ENCODE measurements at regions not wholly inside any gene's neighbourhood (a gene's known extent, or its start where the extent isn't known, plus 50 kb on each side); places are given as distances from the start of the nearest gene placed in this dataset.

DNA sequence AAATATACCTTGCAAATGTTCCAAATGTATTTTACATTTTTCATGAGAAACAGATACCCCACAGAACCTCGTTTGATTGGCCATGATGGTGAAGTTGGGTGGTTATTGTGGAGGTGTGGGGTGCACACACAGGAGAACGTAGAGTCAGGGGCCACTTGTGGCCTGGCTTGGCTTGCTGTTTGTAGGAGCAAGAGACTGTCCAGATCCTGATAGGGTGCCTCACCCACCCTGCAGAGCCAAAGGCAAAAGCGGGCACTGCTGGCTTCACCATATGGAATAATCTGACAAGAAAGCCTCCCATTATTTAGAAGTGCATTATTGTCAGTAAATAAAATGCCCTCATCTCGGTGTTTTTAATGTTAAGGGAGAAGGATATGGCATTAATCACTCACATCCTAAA lies 330.2 kb downstream of the TEX29 start:
- Histone ChIP-seq H3K4me3 (ENCODE audit: low read depth, low read length, poor library complexity, severe bottlenecking) (no peak overlapping the region), H3K27ac (ENCODE audit: low read depth, low read length, poor library complexity, severe bottlenecking) (no peak overlapping the region), H3K4me1 (ENCODE audit: insufficient read depth, low read length, poor library complexity, severe bottlenecking) (no peaks in the 10 kb centered on the region), H3K9me3 (ENCODE audit: low read depth, low read length, poor library complexity, severe bottlenecking) (no peaks in the 10 kb centered on the region), H3K36me3 (ENCODE audit: insufficient read depth, low read length, poor library complexity, severe bottlenecking) (no peaks in the 10 kb centered on the region), H3K27me3 (replicated peaks; ENCODE audit: insufficient read depth, low read depth, low read length, poor library complexity) (peaks cover 87% of the 10 kb centered on the region)
- intact Hi-C loops (cut with micrococcal nuclease; ENCODE audit: unreplicated experiment) = no loop called here
- TF ChIP-seq, protein P1, sequence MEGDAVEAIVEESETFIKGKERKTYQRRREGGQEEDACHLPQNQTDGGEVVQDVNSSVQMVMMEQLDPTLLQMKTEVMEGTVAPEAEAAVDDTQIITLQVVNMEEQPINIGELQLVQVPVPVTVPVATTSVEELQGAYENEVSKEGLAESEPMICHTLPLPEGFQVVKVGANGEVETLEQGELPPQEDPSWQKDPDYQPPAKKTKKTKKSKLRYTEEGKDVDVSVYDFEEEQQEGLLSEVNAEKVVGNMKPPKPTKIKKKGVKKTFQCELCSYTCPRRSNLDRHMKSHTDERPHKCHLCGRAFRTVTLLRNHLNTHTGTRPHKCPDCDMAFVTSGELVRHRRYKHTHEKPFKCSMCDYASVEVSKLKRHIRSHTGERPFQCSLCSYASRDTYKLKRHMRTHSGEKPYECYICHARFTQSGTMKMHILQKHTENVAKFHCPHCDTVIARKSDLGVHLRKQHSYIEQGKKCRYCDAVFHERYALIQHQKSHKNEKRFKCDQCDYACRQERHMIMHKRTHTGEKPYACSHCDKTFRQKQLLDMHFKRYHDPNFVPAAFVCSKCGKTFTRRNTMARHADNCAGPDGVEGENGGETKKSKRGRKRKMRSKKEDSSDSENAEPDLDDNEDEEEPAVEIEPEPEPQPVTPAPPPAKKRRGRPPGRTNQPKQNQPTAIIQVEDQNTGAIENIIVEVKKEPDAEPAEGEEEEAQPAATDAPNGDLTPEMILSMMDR (conservative IDR thresholded peaks at IDR 0.05; ENCODE audit: low read depth, low read length) = no peak
- TF ChIP-seq EZH2 (IDR thresholded peaks at IDR 0.05; ENCODE audit: borderline replicate concordance, low read depth, low read length, poor library complexity, severe bottlenecking) = no peak
- ChIA-PET POLR2A (ENCODE audit: low non-redundant PET) (no interaction called here), CTCF (no interaction called here)
- no peak for DNase-seq (ENCODE audit: low spot score)
- no TSS peak for BruUV-seq (replicated peaks)

DNA sequence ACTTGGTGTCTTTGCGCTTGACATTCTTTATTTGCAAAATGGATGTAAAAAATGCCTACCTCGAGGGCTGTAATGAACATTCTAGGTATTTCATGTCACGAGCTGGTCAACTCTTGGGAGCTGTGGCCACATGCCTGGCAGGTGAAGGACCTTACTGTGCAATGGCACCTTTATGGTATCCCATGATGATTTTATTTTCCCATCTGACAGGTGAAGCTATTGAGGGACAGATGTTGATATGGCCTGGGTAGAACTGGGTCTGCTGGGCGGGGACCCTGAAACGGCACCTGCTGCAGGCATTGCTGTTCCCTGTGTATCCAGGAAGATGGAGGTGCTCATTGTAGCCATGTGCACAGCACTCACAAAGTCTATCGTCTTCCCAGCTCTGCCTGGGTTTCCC lies 332.2 kb downstream of the TEX29 start:
- BruUV-seq (replicated peaks) = no TSS peak
- Histone ChIP-seq H3K27me3 (replicated peaks; ENCODE audit: insufficient read depth, low read depth, low read length, poor library complexity) (peaks cover 97% of the 10 kb centered on the region), H3K9me3 (ENCODE audit: low read depth, low read length, poor library complexity, severe bottlenecking) (no peaks in the 10 kb centered on the region), H3K4me3 (ENCODE audit: low read depth, low read length, poor library complexity, severe bottlenecking) (no peak overlapping the region), H3K4me1 (ENCODE audit: insufficient read depth, low read length, poor library complexity, severe bottlenecking) (no peaks in the 10 kb centered on the region), H3K27ac (ENCODE audit: low read depth, low read length, poor library complexity, severe bottlenecking) (no peak overlapping the region), H3K36me3 (ENCODE audit: insufficient read depth, low read length, poor library complexity, severe bottlenecking) (no peaks in the 10 kb centered on the region)
- TF ChIP-seq EZH2 (IDR thresholded peaks at IDR 0.05; ENCODE audit: borderline replicate concordance, low read depth, low read length, poor library complexity, severe bottlenecking) = no peak
- TF ChIP-seq, protein P1 (conservative IDR thresholded peaks at IDR 0.05; ENCODE audit: low read depth, low read length) = no peak
- DNase-seq (ENCODE audit: low spot score) = no peak
- intact Hi-C loops (cut with micrococcal nuclease; ENCODE audit: unreplicated experiment) = no loop called here
- ChIA-PET CTCF (no interaction called here), POLR2A (ENCODE audit: low non-redundant PET) (no interaction called here)

DNA sequence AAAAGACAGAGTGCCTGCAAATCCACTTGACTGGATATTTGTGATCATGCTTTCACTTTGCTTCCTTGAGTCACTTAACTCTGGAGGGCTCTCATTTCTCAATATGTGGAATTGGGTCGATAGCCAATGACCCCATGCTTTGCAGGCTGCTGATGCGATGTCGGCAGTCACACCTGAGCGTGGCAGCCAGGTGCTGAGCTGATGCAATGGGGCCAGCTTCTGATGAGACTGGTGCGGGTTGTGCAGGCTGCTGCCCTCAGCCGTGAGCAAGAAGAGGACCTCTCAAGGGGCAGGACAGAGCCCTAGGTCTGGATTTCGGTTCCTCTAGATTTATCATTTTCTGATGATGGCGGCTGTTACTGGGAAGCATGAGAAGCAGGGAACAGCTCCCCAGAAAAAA lies 334.1 kb downstream of the TEX29 start:
- Histone ChIP-seq H3K27ac (ENCODE audit: low read depth, low read length, poor library complexity, severe bottlenecking) (no peak overlapping the region), H3K4me3 (ENCODE audit: low read depth, low read length, poor library complexity, severe bottlenecking) (no peak overlapping the region), H3K4me1 (ENCODE audit: insufficient read depth, low read length, poor library complexity, severe bottlenecking) (no peaks in the 10 kb centered on the region), H3K36me3 (ENCODE audit: insufficient read depth, low read length, poor library complexity, severe bottlenecking) (no peaks in the 10 kb centered on the region), H3K9me3 (ENCODE audit: low read depth, low read length, poor library complexity, severe bottlenecking) (no peaks in the 10 kb centered on the region), H3K27me3 (replicated peaks; ENCODE audit: insufficient read depth, low read depth, low read length, poor library complexity) (peaks cover 97% of the 10 kb centered on the region)
- intact Hi-C loops (cut with micrococcal nuclease; ENCODE audit: unreplicated experiment) = no loop called here
- ChIA-PET CTCF (no interaction called here), POLR2A (ENCODE audit: low non-redundant PET) (no interaction called here)
- BruUV-seq (replicated peaks) = no TSS peak
- no peak for DNase-seq (ENCODE audit: low spot score)
- no peak for TF ChIP-seq EZH2 (IDR thresholded peaks at IDR 0.05; ENCODE audit: borderline replicate concordance, low read depth, low read length, poor library complexity, severe bottlenecking)
- TF ChIP-seq, protein P1 (conservative IDR thresholded peaks at IDR 0.05; ENCODE audit: low read depth, low read length) = no peak
